ENCODE measurements at regions not wholly inside any gene's neighbourhood (a gene's known extent, or its start where the extent isn't known, plus 50 kb on each side); places are given as distances from the start of the nearest gene placed in this dataset.

DNA sequence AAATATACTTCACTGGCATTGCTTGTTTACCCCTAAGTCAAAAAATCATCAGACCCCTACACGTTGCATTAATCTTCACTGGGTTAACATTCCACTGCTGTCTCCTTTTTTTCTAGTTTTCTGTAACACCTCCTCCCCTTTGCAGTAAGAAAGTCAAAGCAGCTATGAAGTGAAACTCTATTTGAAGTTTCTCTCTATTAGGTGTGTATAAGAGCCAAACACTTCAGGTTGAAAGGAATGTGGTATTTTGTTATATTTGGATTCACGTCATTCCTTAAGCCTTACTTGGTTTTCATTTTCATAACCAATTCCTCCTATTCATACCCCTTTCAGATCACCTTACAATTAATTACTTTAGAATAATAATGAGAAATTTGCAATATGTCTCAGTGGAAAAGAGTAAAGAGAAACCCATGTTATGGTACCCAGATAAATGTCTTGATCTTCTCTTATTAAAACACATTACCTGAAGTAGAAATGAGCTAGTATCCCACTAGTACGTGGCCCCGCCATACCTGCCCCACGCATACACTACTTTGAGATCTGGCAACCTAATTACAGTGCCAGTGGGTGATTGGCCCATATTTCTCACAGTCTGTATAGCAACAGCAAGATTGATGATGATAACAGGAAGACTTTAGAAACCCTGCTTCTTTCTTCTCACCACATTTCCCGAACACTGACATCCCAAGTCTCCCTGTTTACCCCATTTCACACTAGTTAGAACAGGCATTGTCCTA is 236.4 kb upstream of the RGS6 start:
- CTCF ChIA-PET, result no interaction called here
- no TSS peak for BruUV-seq (replicated peaks)
- Histone ChIP-seq H3K9me3 (replicated peaks; ENCODE audit: control insufficient read depth, insufficient read depth, low read length) (no peaks in the 10 kb centered on the region), H3K27ac (ENCODE audit: insufficient read depth, low read depth, low read length) (no peak overlapping the region), H3K9me1 (replicated peaks; ENCODE audit: control insufficient read depth, extremely low read depth, insufficient read depth, low read length) (no peaks in the 10 kb centered on the region), H3K36me3 (ENCODE audit: control insufficient read depth in 2 of 2, extremely low read depth in 1 of 2, insufficient read depth in 2 of 2, low read length in 2 of 2) (no peaks in the 10 kb centered on the region), H2AFZ (ENCODE audit: low read depth, low read length) (no peak overlapping the region), H3K4me3 (replicated peaks in 1 of 3; ENCODE audit: insufficient read depth in 1 of 3, low read depth in 1 of 3, low read length in 3 of 3) (no peak overlapping the region), H3K9ac (replicated peaks; ENCODE audit: extremely low read depth, insufficient read depth, low read length) (no peak overlapping the region), H4K20me1 (replicated peaks; ENCODE audit: control insufficient read depth, extremely low read depth, insufficient read depth, low read length) (no peaks in the 10 kb centered on the region), H3K4me1 (ENCODE audit: control insufficient read depth, extremely low read depth, insufficient read depth, low read length) (peaks cover 8% of the 10 kb centered on the region), H3K4me2 (ENCODE audit: insufficient read depth, low read length) (no peak overlapping the region), H3K79me2 (ENCODE audit: control insufficient read depth, insufficient read depth, low read length) (no peaks in the 10 kb centered on the region), H3K27me3 (ENCODE audit: control insufficient read depth in 2 of 2, insufficient read depth in 2 of 2, low read length in 2 of 2) (no peaks in the 10 kb centered on the region)
- no peak for FAIRE-seq
- dilution Hi-C loops (cut with MboI; ENCODE audit: extremely low pct_ligation_motif_present, low sequenced_read_pairs) (no loop called here), intact Hi-C loops (cut with micrococcal nuclease) (no loop called here)
- POLR2A ChIA-PET, result no interaction called here
- DNase-seq (ENCODE audit: low read depth, low spot score), result no peak
- TF ChIP-seq EZH2 (IDR thresholded peaks at IDR 0.05; ENCODE audit: borderline replicate concordance, low read depth, low read length, severe bottlenecking) (no peak), POLR2AphosphoS5 (IDR thresholded peaks at IDR 0.05; ENCODE audit: insufficient read depth, low read depth, low read length) (no peak), JUN (IDR thresholded peaks at IDR 0.05; ENCODE audit: borderline replicate concordance, insufficient read depth, insufficient read length, low read depth) (no peak), FOS (IDR thresholded peaks at IDR 0.05; ENCODE audit: borderline replicate concordance, insufficient read depth, low read length) (no peak), POLR2A (IDR thresholded peaks at IDR 0.05; ENCODE audit: low read depth, low read length) (no peak), GATA2 (IDR thresholded peaks at IDR 0.05; ENCODE audit: insufficient read depth, insufficient read length, low read depth, low read length) (no peak), MYC (IDR thresholded peaks at IDR 0.05; ENCODE audit: low read depth, low read length) (no peak)
- TF ChIP-seq, protein P1, sequence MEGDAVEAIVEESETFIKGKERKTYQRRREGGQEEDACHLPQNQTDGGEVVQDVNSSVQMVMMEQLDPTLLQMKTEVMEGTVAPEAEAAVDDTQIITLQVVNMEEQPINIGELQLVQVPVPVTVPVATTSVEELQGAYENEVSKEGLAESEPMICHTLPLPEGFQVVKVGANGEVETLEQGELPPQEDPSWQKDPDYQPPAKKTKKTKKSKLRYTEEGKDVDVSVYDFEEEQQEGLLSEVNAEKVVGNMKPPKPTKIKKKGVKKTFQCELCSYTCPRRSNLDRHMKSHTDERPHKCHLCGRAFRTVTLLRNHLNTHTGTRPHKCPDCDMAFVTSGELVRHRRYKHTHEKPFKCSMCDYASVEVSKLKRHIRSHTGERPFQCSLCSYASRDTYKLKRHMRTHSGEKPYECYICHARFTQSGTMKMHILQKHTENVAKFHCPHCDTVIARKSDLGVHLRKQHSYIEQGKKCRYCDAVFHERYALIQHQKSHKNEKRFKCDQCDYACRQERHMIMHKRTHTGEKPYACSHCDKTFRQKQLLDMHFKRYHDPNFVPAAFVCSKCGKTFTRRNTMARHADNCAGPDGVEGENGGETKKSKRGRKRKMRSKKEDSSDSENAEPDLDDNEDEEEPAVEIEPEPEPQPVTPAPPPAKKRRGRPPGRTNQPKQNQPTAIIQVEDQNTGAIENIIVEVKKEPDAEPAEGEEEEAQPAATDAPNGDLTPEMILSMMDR (IDR thresholded peaks at IDR 0.05; ENCODE audit: extremely low read depth in 1 of 2, insufficient read depth in 1 of 2, low read depth in 1 of 2, low read length in 2 of 2), result no peak
- TF ChIP-seq, protein P2, sequence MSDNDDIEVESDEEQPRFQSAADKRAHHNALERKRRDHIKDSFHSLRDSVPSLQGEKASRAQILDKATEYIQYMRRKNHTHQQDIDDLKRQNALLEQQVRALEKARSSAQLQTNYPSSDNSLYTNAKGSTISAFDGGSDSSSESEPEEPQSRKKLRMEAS (IDR thresholded peaks at IDR 0.05; ENCODE audit: insufficient read depth, insufficient read length), result no peak
